ENCODE measurements at regions not wholly inside any gene's neighbourhood (a gene's known extent, or its start where the extent isn't known, plus 50 kb on each side); places are given as distances from the start of the nearest gene placed in this dataset.
"Not testable (repeated sequence)": the region's sequence is repeated elsewhere in the genome, so short reads cannot be mapped to it uniquely, and the experiment has no call there.

DNA sequence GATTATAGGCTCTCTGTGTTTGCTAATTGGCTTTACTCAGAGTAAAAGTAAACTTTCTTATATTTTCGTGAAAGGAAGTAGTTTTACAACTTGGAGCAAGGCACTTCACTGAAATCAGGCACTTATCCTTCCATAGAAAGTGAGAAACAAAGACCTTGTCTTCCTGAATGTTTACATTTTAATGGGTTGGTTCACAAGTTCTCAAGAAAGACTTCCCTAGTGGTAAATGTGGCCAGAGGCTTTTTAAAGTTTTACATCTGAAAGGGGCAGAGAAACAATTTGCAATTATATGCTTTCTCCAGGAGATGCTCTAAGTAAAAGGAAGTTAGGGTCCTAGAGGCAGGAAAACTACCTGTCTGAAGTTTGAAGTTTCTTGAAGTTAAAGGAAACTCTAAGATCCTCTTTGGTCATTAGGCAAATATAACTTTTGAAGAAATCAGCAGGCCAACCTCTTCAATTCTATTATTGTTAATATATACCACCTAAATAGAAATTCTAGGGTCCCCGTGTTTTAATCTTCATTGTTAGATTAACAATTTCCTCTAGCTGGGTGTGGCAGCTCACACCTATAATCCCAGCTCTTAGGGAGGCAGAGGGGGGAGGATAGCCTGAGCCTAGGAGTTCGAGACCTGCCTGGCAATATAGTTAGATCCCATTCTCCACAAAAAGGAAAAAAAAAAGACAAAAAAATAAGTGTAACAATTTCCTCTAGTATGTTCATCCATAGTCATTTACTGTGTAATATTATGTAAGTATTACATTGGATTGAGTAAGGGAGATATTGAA is 644.9 kb upstream of the FOXG1 start:
- no peak for DNase-seq

DNA sequence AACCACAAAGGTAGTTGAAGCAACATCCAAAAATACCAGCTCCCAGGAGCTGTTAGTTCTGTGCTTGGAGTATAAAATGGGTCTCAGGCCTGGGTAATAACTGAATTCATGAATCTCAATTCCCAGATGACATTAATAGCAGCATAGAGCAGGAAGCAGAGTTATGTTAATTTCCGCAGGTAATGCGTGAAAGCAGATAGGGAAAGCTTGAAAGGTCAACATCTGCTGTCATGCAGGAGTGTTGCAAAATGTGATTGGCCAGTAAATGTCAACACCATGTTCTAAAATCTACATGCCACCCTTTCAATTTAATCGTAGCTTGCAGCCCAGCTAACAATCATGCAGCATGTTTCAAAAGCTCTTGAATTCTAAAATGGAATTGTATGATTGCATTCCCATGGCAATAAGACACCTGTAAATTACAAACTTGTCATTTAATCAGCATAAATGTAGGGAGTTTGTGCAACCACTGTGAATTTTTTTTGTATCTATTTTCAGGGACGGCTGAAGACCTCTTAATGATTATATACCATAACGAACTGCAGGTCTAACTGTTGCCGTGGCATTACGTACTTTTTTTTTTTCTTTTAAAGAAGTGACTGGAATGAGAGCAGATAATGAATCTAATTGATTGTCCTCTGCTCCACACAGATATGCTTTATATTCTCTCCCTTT is 635.8 kb upstream of the FOXG1 start:
- DNase-seq: no peak

DNA sequence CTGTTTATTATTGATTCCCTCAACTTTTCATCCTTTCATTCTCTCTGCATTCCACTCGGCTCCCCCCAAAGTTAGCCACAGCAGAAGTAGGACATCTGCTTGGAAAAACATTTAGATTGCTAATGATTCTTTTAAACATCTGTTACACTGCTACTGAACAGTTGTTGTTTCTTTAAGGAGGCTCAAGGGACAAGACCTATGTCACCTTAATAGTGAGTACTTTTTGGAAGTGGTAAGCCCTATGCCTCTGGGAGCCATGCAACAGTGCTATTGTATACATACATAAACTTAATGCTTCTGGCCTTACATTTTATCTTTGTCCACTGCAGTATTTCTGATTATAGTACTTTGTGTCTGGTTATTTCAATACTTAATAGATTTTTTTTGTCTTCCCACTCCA is 628.2 kb upstream of the FOXG1 start:
- no peak for DNase-seq

DNA sequence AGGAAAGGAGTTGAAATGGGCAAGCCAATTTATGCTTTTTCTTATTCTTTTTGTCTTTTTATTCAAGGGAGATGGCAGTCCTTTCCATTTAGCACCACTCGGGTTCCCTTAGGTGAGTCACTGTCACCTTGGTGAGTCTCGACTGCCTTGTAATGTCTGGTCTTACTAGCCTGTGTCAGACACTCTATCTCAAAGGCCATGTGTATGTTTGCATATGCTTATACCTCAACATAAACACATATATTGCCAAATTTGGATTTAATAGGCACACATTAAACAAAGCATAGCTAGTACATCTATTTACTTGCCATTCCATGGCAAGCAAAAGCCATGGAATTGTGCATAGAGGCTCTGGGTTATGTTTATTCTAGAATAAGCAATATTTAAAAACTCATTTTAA is 624.9 kb upstream of the FOXG1 start:
- no peak for DNase-seq

DNA sequence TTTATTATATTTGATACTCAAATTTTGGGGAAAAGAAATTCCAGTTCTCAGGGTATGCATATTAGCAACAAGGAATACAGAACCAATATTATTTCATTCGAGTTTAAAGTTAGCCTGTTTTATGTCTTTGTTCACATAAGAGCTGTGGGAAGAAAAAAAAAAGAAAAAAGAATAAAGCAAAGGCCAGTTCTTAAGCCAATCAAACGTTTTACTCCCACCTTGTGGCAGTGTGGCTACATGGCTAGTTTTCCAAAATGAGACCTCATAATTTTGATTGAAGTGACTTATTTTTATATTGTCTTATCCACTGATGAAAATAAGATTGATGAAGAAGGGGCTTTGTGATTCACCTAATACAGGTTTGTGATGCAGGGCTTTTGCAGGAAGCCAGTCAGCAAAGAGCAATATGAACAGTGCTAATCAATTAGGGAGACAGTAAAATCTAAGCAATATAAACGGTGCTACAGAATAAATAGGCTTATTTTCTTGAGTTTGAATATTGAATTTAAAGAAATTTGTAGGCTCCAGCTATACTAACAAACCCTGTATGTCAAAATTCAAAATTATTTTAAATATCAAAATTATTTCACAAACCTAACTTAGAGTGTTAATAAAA is 624.1 kb upstream of the FOXG1 start:
- no peak for DNase-seq

DNA sequence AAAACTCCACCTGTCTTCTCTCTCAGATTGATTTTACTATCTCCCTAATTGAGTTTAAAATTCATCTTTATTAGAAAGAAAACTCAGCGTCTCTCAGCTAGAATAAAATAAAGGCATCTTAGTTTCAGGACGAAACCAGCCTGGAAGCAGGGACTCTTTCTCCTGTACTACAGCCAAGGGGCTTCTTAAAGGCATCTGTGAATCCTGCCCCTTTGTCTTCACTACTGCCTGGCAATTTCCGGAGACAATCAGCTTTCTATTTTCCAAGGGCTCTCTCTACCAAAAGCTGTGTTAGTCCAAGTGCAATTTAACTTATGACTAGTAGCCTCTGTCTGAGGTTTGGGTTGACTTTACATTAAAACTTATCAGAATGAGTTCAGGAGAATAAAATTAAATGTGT is 623.3 kb upstream of the FOXG1 start:
- DNase-seq: no peak

DNA sequence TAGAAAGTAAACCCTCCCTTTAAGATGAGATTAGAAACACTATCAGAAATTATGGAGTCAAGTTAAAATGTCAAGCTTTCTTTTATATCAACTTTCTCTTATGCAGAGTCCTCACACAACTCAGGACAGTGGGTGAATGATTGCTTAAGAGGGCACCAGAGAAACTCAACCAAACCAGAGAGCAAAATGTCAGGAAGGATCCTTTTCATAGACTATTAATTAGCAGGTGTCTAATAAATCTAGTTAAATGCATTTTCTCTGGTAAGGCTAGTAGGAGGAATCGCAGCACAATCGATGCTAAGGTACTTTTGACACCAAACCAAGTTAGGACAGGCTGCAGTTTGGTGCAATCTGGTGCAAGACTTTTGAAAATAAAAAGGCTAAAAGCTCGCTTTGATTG is 614.7 kb upstream of the FOXG1 start:
- DNase-seq: peak; percentile 46

DNA sequence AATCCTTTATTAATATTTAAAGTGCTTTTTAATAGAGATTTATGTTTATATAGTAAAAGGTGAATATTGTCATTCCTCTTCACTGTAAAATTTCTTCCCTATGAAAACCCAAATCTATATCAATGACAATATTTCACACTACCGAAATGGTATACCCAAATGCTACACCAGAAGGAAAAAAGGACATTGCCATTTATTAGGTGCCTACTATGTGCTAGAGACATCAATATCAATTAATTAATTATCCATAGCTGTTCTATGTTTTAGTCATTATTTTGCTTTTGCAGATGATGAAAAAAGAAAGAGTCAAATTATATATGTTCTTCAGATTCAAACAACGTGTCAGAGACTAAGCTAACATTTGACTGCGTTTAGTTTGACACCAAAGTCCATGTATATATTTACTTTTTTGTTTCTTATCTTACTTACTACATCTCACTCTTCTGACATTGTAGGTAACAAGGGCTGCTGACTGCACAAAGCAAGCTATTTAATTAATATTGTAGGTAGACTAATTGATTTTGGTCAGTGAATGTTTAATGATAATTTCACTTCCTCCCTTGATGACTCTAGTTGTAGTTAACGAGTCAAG is 614.0 kb upstream of the FOXG1 start:
- DNase-seq: no peak

DNA sequence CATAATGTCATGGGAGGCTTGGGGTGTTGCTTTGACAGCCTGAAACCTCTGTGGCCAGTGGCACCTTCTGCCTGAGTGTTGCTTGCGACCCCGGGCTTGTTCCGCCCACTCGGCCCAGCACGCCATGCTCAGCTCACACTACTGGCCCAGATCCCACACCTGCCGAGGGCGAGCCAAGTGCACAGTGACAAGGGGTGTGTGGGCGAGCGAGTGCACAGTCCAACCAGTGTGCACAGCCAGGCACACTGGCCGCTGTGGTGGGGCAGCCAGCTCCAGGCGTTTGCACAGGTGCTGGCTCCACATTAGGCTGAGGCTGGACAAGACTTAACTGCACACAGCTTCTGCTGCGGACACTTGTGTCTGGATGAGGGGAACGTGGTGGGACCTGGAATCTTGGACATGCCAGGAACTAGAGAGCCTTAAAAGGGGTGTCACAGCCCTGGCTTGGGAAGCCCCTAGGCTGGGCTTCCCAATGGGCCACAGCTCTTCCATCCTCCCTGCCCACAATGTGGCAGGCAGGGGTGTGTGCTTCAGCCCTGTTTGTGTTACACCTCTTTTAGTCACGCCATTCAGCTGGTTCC is 609.2 kb upstream of the FOXG1 start:
- DNase-seq: no peak

DNA sequence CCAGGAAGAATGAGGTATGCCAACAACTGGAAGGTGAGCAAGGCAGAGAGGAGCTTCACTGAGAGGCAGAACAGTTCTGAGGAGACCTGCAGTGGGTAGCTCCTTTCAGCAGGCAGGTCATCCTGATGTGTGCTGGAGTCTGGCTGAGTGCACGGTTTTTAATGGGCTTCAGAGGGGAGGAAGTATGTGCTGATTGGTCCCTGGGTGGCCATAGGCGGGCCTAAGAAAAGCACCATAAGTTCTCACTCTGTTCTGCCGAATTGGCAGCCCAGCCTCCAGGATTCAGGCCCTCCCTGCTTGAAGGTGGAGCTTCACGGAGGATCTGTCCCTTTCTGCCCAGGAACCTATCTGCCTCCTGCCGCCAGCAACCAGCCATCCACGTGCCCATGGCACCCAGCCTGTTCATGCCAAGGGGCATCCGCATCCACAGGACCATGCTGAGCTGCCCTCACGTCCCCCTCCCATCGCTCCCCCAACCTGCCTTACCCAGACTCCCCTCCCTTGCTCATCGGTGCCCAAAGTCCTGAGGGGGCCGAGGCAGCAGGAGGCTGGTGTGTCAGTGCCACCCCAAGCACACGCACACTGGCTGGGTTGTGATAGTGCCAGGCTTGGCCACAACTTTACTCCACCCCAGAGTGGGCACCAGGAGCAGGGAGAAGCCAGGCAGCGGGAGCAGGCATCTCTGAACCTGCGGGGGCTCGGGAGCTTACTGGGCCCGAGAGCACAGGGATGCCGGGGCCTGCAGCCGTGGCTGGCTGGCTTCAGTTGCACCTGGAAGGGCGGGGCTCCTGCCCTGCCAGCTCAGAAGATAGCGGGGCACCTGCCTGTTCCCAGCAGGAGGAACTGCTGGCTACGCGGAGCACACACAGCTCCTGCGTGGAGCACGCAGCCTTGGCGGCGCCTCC is 608.4 kb upstream of the FOXG1 start:
- DNase-seq: no peak

DNA sequence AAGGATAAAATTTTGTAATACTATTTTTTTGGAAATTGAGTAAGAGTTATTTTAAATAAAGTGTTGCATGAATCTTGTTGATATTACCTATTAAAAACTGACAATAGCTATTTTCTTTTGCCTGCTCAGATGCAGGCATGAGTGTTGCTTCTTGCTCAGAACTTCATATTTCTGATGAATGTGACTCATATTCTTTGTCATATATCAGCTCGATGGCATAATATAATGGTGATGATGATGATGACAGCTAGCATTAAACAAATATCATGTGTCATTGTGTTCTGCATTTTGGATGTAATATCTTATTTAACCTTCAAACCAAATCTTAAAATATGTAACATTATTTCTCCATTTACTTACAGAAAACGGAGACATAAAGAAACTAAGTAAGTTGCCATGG is 605.5 kb upstream of the FOXG1 start:
- no peak for DNase-seq

DNA sequence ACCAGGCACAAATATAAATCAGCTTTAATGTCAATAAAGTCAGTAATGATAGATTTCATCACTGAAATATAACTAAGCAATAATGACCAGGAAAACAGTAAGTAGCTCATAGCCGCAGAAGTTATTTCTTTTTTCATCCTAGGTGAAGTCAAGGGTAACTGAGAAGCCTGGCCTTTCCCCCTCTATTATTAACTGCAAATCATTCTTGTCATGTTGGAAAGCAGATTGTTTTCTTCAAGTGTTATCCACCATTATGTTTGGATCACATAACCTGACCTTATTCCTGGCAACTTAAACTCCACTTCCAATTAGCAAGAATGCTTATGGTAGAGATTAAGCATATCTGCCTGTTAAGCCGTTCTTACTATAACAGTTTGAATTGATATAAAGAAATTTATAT is 603.4 kb upstream of the FOXG1 start:
- no peak for DNase-seq

DNA sequence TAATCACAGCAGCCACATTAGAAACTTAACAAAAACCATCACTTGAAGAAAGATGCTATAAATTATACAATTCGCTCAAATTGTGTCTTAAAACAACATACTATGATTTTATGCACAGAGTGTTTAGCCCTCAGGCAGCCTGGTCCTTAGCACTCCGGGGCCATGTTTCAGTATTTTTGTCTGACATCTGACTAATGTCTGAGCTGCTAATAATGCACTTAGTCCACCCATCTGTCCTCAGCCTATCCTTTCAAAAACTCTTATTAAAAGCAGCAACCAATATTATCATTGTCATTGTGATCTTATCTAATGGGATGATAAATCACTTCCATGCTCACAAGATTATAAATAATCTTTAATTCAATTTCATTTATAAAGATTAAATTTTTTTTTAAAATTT is 602.7 kb upstream of the FOXG1 start:
- DNase-seq: no peak

DNA sequence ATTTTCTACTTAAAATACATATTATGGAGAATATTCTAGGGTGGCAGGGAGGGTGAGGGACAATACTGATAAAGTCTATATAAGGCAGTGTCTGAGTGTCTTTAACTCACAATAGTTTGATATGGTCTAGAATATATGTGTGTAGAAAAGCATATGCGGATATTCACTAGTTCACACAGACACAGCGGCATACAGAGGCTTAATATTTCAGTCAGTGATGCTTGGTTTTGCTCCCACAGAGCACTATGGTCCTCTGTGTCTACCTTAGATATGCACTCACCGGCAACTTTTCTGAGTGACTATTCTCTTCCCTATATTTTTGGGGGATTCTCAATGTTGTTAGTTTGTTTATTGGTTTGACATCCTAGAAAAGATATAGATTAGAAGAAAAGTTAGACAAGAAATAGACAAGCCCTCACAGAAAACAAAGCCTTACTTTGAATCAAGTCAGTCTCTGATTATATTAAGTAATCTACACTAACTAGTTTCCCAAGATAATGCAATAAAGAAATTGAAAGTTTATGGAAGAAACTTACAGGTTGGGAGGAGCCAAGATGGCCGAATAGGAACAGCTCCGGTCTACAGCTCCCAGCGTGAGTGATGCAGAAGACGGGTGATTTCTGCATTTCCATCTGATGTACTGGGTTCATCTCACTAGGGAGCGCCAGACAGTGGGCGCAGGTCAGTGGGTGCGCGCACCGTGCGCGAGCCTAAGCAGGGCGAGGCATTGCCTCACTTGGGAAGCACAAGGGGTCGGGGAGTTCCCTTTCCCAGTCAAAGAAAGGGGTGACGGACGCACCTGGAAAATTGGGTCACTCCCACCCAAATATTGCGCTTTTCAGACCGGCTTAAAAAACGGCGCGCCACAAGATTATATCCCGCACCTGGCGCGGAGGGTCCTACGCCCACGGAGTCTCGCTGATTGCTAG is 578.4 kb upstream of the FOXG1 start:
- not testable (repeated sequence) for DNase-seq

DNA sequence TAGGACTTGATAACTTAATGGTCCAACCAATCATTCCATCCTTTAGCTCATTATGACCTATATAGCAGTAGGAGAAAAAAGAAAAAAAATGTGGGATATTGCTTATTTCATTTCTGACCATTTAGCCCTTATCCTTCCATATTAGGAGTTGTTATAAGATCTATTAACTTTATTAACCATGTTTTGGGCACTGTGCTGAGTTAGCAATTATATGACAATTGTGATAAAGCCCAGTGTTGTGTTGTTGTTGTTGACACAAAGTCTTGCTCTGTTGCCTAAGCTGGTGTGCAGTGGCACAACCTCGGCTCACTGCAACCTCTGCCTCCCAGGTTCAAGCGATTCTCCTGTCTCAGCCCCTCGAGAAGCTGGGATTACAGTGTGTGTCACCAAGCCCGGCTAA is 569.7 kb upstream of the FOXG1 start:
- DNase-seq: no peak

DNA sequence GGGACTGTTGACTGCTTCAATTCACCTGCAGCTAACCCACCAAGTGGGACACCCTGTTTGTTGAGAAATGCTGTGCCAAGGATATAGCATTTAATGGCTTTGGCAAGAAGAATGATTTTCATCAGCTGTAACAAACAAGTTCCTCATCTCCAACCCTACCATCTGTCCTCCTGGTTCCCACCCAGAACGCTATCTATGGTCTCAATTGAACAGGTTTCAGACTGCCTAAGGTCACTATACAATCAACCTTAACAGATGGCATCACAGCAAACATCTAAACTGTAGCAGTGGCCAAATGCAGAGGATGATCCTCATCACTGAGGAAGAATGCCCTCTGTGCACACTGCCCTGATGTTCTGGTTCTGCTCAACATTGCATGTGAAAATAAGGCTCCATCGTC is 546.2 kb upstream of the FOXG1 start:
- DNase-seq: no peak

DNA sequence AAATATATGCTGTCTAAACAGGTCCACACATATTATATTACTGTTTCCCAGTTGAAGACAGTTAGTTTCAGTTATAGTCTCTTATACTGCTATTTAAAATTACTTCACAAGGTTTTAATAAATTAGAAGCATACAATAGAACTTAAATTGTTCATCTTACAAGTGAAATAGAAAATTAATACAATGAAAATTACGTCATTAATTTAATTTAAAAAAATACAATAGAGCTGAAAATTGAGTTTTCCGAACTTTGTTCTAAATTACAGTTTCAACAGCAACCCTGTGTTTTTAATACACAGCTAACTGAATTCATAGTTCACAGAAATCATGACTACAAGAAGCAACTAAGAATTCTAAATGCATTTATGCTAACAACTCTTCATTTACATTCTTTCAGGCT is 525.7 kb upstream of the FOXG1 start:
- no peak for DNase-seq

DNA sequence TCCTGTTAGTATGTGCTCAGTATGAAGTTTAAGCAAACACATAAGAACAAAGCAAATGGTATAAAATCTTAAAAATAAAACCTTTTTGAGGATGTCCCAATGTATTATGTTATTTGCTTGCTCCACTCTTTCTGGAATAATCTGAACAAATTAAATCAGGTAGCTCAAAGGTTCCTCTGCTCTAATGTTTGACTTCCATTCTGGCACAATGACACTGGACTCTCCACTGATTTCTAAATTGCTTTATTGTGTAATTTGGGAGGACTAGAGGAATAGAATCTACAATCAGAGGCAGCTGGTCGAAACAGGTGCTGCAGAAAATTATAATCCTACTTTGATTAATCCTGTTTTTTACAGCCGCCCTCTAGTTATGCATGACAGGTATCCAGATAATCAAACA is 523.7 kb upstream of the FOXG1 start:
- DNase-seq: no peak

DNA sequence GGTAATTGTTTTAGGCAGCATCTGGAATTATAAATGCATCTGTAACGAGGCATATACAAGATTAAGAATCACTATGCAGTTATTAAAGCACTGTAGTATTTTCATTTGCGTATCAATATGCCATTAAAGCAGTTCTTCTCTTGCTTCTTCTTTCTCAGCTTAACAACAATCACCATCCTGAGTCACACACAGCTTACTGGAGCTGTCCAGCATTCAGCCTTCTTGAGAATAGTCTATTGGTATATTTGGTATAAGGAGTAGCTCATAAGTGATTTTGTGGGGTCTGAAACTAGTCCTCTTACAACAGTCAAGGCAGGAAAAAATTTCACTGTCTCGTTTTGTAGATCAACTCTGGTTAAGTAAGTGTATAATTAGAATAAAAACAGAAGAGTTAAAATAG is 523.0 kb upstream of the FOXG1 start:
- DNase-seq: no peak

DNA sequence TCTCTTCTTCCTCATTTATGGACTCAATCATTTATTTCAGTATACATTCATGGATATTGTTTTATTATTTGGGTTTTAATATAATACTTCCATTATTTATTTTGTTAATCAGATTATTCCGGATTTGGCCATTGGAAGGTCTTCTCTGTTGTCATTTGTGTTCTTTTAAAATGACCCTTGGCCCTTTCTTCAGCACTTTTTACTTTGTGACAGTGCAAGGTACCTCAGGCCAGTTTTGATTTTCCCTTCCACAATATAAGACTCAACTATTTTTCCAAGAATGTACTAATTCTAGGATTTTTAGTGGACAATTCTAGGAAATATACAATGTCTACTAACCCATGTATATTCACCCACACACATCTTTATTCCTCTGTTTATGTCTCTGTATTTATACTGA is 521.4 kb upstream of the FOXG1 start:
- no peak for DNase-seq
